ENCODE measurements at regions not wholly inside any gene's neighbourhood (a gene's known extent, or its start where the extent isn't known, plus 50 kb on each side); places are given as distances from the start of the nearest gene placed in this dataset.

- no peak for DNase-seq (ENCODE audit: low read depth in 2 of 2)
Observed at GRCh38 chr4:24244663-24245490, 339.5 kb downstream of the DHX15 start.

GRCh38 chr4:24243641-24244040 is 340.7 kb downstream of the DHX15 start:
- no peak for DNase-seq (ENCODE audit: low read depth in 2 of 2)

GRCh38 chr4:24241511-24241910 is 342.8 kb downstream of the DHX15 start:
- no peak for DNase-seq (ENCODE audit: low read depth in 2 of 2)

GRCh38 chr4:24240655-24241054 is 343.7 kb downstream of the DHX15 start:
- DNase-seq (ENCODE audit: low read depth in 2 of 2) = no peak

GRCh38 chr4:24237709-24238108 is 346.6 kb downstream of the DHX15 start:
- no peak for DNase-seq (ENCODE audit: low read depth in 2 of 2)

- no peak for DNase-seq (ENCODE audit: low read depth in 2 of 2)
Observed at GRCh38 chr4:24236532-24236931, 346.7 kb upstream of the PPARGC1A start.

- no peak for DNase-seq (ENCODE audit: low read depth in 2 of 2)
Observed at GRCh38 chr4:24236120-24236519, 346.3 kb upstream of the PPARGC1A start.

GRCh38 chr4:24235618-24236017 is 345.8 kb upstream of the PPARGC1A start:
- DNase-seq (ENCODE audit: low read depth in 2 of 2) = no peak

- no peak for DNase-seq (ENCODE audit: low read depth in 2 of 2)
Observed at GRCh38 chr4:24234288-24234848, 344.5 kb upstream of the PPARGC1A start.

GRCh38 chr4:24230955-24231354 is 341.1 kb upstream of the PPARGC1A start:
- no peak for DNase-seq (ENCODE audit: low read depth in 2 of 2)

- no peak for DNase-seq (ENCODE audit: low read depth in 2 of 2)
Observed at GRCh38 chr4:24229978-24230377, 340.1 kb upstream of the PPARGC1A start.

GRCh38 chr4:24228692-24229091 is 338.8 kb upstream of the PPARGC1A start:
- no peak for DNase-seq (ENCODE audit: low read depth in 2 of 2)

GRCh38 chr4:24226667-24227066 is 336.8 kb upstream of the PPARGC1A start:
- no peak for DNase-seq (ENCODE audit: low read depth in 2 of 2)

- no peak for DNase-seq (ENCODE audit: low read depth in 2 of 2)
Observed at GRCh38 chr4:24226023-24226422, 336.2 kb upstream of the PPARGC1A start.

- DNase-seq (ENCODE audit: low read depth in 2 of 2) = no peak
Observed at GRCh38 chr4:24224446-24224845, 334.6 kb upstream of the PPARGC1A start.

GRCh38 chr4:24219209-24219608 is 329.4 kb upstream of the PPARGC1A start:
- no peak for DNase-seq (ENCODE audit: low read depth in 2 of 2)

GRCh38 chr4:24218566-24218965 is 328.7 kb upstream of the PPARGC1A start:
- no peak for DNase-seq (ENCODE audit: low read depth in 2 of 2)

GRCh38 chr4:24214796-24215195 is 324.9 kb upstream of the PPARGC1A start:
- no peak for DNase-seq (ENCODE audit: low read depth in 2 of 2)

GRCh38 chr4:24213961-24214360 is 324.1 kb upstream of the PPARGC1A start:
- DNase-seq (ENCODE audit: low read depth in 2 of 2) = no peak

GRCh38 chr4:24212642-24213041 is 322.8 kb upstream of the PPARGC1A start:
- DNase-seq (ENCODE audit: low read depth in 2 of 2) = no peak

GRCh38 chr4:24211856-24212255 is 322.0 kb upstream of the PPARGC1A start:
- no peak for DNase-seq (ENCODE audit: low read depth in 2 of 2)

- no peak for DNase-seq (ENCODE audit: low read depth in 2 of 2)
Observed at GRCh38 chr4:24210332-24210902, 320.6 kb upstream of the PPARGC1A start.

GRCh38 chr4:24209906-24210305 is 320.1 kb upstream of the PPARGC1A start:
- no peak for DNase-seq (ENCODE audit: low read depth in 2 of 2)

Measured in dermis microvascular lymphatic vessel endothelial cell (primary cell).